GM23248 (cell line): ENCODE measurements at regions not wholly inside any gene's neighbourhood (a gene's known extent, or its start where the extent isn't known, plus 50 kb on each side); places are given as distances from the start of the nearest gene placed in this dataset.

Experiments
- EZH2 ChIP-seq: fragments of 200-600 bp; sonication (generic); IDR thresholded peaks from 2 replicates; pipeline ENCODE4 v1.6.1; 2018; ENCODE audit warnings: antibody characterized with exemption, mild to moderate bottlenecking; ENCODE audit not compliant: insufficient read depth, poor library complexity, severe bottlenecking
- EZH2phosphoT487 ChIP-seq: fragments of 200-600 bp; sonication (generic); IDR thresholded peaks from 2 replicates; pipeline ENCODE4 v1.6.1; 2018; ENCODE audit warnings: antibody characterized with exemption, moderate library complexity, mild to moderate bottlenecking, low read depth; ENCODE audit not compliant: insufficient read depth

DNA sequence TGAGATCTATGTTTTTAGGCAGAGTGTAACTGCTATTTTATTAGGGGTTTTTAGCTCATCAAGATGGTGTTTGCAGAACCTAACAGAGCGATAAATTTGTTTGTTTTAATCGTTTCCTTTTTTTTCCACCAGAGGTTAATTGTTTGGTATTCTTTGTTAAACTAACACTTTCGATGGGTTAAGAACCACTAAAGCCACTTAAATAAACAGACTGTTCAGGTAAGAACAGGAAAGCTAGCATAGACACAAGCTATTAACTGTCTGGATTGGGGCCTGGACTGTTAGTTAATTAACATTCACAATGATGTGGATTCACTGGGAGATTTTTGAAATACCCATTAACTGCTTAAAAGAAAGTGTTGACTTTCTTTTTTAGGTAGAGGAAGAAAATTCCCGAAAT is 209.0 kb upstream of the COPS8 start:
- TF ChIP-seq EZH2phosphoT487, result no peak
- no peak for TF ChIP-seq EZH2
